ENCODE measurements at regions not wholly inside any gene's neighbourhood (a gene's known extent, or its start where the extent isn't known, plus 50 kb on each side); places are given as distances from the start of the nearest gene placed in this dataset.

- TF ChIP-seq ZNF274 (IDR thresholded peaks at IDR 0.05; ENCODE audit: low read length) (no peak), ZNF274 (tag by site-specific recombination; IDR thresholded peaks at IDR 0.05; ENCODE audit: borderline replicate concordance) (no peak), CTCF (tag by site-specific recombination; IDR thresholded peaks at IDR 0.05) (no peak)
Measured at GRCh38 chr2:139876964-139877363, 1096.8 kb upstream of the NXPH2 start.
